HUES6 (cell line): ENCODE measurements at regions not wholly inside any gene's neighbourhood (a gene's known extent, or its start where the extent isn't known, plus 50 kb on each side); places are given as distances from the start of the nearest gene placed in this dataset.
A peak's percentile ranks its signal among the peaks of the same experiment; 100 is the strongest.

Experiments
- H3K27ac ChIP-seq: 2 replicates; pipeline ENCODE4 v1.7.0; 2013; ENCODE audit warnings: low read depth, mild to moderate bottlenecking, low read length, inconsistent platforms
- H3K27me3 ChIP-seq: 2 replicates; pipeline ENCODE4 v1.6.1; 2013; ENCODE audit warnings: low read length; ENCODE audit not compliant: control insufficient read depth, insufficient read depth
- H3K36me3 ChIP-seq: 2 replicates; pipeline ENCODE4 v1.6.1; 2013; ENCODE audit warnings: low read length; ENCODE audit not compliant: control insufficient read depth, insufficient read depth
- H3K4me1 ChIP-seq: 2 replicates; pipeline ENCODE4 v1.6.1; 2013; ENCODE audit warnings: low read length; ENCODE audit not compliant: control insufficient read depth, insufficient read depth
- H3K4me3 ChIP-seq: 2 replicates; pipeline ENCODE4 v1.5.1; 2013; ENCODE audit warnings: low read depth, low read length
- H3K9ac ChIP-seq: one replicate; pipeline ENCODE4 v1.6.1; 2013; ENCODE audit warnings: mild to moderate bottlenecking, low read length
- H3K9me3 ChIP-seq: 2 replicates; pipeline ENCODE4 v1.6.1; 2013; ENCODE audit warnings: low read depth, low read length; ENCODE audit not compliant: control insufficient read depth, insufficient read depth

DNA sequence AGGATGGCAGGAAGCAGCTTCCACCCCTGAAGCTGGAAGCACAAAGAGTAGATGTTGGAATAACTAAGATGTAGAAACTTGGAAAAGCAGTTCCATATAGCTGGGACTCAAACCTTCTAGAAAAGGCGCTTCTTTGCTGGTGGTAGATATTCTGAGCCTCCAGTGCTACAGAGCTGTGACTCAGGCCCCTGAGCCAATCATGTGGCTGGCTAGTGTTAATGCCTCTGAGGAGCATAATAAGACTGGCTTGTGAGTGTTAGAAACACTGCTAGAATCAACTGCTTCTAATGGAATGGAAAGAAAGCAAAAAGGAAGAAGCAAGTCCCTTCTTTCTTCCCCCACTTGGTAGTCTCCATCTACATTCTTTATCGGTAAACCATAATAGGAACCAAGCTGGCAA is 234.2 kb upstream of the DMAC1 start:
- no peaks in the 10 kb centered on the region for H3K4me1 ChIP-seq
- H3K27me3 ChIP-seq, result no peaks in the 10 kb centered on the region
- H3K9me3 ChIP-seq, result peaks cover 29% of the 10 kb centered on the region
- no peak overlapping the region for H3K4me3 ChIP-seq
- no peaks in the 10 kb centered on the region for H3K36me3 ChIP-seq
- H3K27ac ChIP-seq, result no peak overlapping the region
- H3K9ac ChIP-seq, result no peak overlapping the region

DNA sequence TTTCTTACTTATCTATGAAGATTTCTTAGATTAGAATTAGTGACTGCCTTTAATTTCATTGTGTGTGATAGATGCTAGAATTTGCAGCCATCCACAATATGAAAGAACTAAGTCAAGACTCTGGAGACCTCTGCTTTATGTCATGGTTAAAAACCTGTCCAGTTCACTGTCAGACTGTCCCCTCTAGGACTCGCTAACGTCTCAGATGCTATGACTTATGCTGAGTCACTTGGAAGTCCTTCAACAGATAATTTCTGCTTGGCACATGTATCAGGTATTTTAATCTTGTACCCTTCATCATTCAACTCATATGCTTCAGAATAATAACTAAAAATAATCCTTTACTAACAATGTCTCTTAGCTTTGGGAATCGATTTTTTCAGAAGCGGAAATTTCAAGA is 230.5 kb upstream of the DMAC1 start:
- no peaks in the 10 kb centered on the region for H3K9me3 ChIP-seq
- no peak overlapping the region for H3K9ac ChIP-seq
- H3K4me1 ChIP-seq, result peaks cover 10% of the 10 kb centered on the region; the same call in 1 of the 2 replicates
- no peak overlapping the region for H3K4me3 ChIP-seq
- no peaks in the 10 kb centered on the region for H3K27me3 ChIP-seq
- H3K36me3 ChIP-seq, result no peaks in the 10 kb centered on the region
- H3K27ac ChIP-seq, result no peak overlapping the region

DNA sequence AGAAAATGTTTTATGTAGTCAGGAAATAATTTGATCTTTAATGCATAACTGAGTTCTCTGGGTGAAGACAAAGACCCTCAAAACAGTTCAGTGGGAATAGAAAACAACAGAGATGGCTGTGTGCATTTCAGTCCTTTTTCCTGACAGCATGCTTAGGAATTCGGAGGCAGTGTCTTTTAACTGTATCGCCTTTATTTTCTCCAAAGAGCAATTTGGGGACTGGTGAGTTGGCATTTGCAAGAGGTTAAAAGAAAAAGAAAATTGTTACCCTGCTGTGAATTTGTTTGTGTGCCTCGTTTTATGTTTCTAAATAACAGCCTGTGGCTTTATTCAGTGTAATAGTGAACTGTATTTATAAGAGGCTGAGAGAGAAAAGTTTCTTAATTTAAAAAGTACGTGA is 227.8 kb upstream of the DMAC1 start:
- Histone ChIP-seq H3K9ac (no peak overlapping the region), H3K4me1 (peaks cover 10% of the 10 kb centered on the region; the same call in 1 of the 2 replicates), H3K9me3 (0 out of 2 replicates have a peak, but pooled peaks cover 2% of the 10 kb centered on the region), H3K4me3 (no peak overlapping the region), H3K27ac (peak overlapping the region; percentile 13; the same call in 1 of the 2 replicates), H3K36me3 (no peaks in the 10 kb centered on the region), H3K27me3 (no peaks in the 10 kb centered on the region)

DNA sequence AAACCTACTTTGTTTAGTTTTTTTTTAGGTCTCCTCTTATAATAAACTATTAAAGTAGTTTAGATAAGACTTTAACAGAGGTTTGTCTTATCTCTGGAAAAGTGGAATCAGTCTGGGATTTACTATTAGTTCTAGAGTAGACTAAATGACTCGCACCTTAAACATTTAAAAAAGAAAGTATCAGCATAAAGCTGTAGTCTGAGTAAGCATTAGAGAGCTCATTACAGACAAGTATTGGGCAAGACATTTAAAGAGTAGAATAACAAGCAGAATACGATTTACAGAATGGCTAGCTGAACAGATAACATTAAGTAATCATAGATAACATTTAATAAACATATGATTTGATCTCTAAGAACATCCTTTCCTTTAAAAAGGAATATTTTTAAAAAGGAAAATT is 226.0 kb upstream of the DMAC1 start:
- no peaks in the 10 kb centered on the region for H3K36me3 ChIP-seq
- H3K9me3 ChIP-seq, result 0 out of 2 replicates have a peak, but pooled peaks cover 3% of the 10 kb centered on the region
- H3K27ac ChIP-seq, result no peak overlapping the region
- H3K27me3 ChIP-seq, result no peaks in the 10 kb centered on the region
- no peak overlapping the region for H3K4me3 ChIP-seq
- no peak overlapping the region for H3K9ac ChIP-seq
- peaks cover 10% of the 10 kb centered on the region; the same call in 1 of the 2 replicates for H3K4me1 ChIP-seq

DNA sequence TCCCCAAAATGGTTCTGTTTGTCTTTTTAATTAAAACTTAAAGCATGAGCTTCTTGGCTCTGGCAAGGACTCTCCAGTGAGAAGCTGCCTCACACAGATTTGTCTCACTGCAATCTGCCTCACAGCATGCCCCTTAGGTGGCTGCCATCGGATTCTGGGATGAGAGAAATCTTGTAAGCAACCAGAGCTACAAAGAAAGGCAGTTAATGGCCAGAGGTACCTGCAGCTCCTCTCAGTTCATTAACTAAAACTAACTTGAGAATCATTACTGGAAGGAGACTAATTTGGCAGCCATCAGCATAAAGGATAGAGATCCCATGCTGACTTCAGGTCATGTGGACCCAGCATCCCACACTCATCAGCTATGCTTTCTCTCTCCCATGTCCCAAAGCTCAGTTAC is 220.6 kb upstream of the DMAC1 start:
- no peaks in the 10 kb centered on the region for H3K27me3 ChIP-seq
- no peaks in the 10 kb centered on the region for H3K36me3 ChIP-seq
- H3K27ac ChIP-seq, result no peak overlapping the region
- H3K9ac ChIP-seq, result no peak overlapping the region
- no peak overlapping the region for H3K4me3 ChIP-seq
- H3K4me1 ChIP-seq, result no peaks in the 10 kb centered on the region
- 0 out of 2 replicates have a peak, but pooled peaks cover 3% of the 10 kb centered on the region for H3K9me3 ChIP-seq

DNA sequence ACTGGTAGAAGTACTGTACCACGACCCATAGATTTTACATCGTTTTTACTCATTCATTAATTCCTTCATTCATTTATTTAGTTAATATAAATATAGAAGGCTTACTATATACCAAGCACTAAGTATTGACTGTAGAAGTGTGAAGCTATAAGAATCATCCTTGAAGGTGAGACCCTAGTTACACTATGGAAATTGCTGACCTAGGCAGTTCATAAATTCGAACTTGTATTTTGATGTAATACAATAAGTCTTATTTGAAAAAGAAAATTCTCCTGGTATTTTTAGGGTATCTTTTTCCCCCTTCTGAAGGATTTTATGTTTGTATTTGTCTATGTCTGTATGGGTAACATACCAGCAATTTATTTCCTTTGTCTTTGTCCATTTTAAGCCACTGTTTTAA is 220.1 kb upstream of the DMAC1 start:
- no peaks in the 10 kb centered on the region for H3K4me1 ChIP-seq
- no peaks in the 10 kb centered on the region for H3K27me3 ChIP-seq
- no peak overlapping the region for H3K4me3 ChIP-seq
- H3K9ac ChIP-seq, result no peak overlapping the region
- H3K36me3 ChIP-seq, result no peaks in the 10 kb centered on the region
- H3K9me3 ChIP-seq, result 0 out of 2 replicates have a peak, but pooled peaks cover 3% of the 10 kb centered on the region
- no peak overlapping the region for H3K27ac ChIP-seq

DNA sequence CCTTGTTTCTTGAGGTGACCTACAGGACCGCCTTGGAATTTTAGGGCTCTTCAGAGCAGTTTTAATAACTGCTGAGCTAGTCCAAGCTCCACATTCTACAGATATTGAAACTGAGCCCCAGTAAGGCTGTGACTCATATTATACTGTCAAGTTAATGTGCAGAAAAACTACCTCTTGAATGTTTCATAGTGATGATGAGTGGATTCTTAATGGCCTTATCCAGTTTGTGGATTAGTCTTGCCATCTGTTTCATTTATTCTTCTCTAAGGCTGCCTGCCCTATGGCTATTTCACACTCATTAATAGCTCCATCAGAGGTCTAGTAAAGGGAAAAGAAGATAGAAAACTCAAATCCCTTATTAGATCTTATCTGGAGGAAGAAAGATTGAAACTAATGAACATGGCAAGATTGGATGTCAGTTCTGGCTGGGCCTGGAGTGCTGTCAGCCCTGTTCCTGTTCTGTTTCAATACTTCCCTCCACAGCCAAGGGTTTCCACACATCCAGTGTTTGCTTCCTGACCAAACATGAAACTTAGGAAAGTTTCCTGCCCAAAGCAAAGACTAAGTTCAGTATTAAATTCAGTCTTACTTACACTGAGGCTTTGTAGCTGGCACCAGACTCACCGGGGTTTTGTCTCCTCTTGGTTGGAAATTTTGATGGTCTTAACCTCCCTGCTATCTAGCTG is 215.6 kb upstream of the DMAC1 start:
- Histone ChIP-seq H3K4me3 (no peak overlapping the region), H3K27ac (no peak overlapping the region; the same call in 1 of the 2 replicates)

DNA sequence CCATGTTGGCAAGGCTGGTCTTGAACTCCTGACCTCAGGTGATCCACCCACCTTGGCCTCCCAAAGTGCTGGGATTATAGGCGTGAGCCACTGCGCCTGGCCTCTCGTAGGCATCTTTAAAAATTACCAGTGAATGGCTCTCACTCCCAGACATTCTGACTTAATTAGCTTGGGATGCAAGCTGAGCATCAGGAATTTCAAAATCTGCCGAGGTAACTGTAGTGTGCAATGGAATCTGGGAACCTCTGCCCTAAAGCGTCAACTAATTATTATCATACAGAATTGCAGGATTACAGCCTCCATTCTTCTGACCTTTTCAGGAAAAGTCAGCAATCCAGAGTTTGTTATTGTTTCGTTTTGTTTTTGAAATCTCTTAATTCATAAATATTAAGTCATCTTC is 213.4 kb upstream of the DMAC1 start:
- Histone ChIP-seq H3K36me3 (no peaks in the 10 kb centered on the region), H3K27ac (no peak overlapping the region), H3K4me3 (no peak overlapping the region), H3K9ac (no peak overlapping the region), H3K27me3 (no peaks in the 10 kb centered on the region), H3K4me1 (no peaks in the 10 kb centered on the region), H3K9me3 (no peaks in the 10 kb centered on the region)

More for the DNA sequence above, 215.6 kb upstream of the DMAC1 start:
- Histone ChIP-seq H3K9me3 (no peaks in the 10 kb centered on the region), H3K4me1 (no peaks in the 10 kb centered on the region), H3K27me3 (no peaks in the 10 kb centered on the region), H3K36me3 (no peaks in the 10 kb centered on the region), H3K9ac (no peak overlapping the region)

DNA sequence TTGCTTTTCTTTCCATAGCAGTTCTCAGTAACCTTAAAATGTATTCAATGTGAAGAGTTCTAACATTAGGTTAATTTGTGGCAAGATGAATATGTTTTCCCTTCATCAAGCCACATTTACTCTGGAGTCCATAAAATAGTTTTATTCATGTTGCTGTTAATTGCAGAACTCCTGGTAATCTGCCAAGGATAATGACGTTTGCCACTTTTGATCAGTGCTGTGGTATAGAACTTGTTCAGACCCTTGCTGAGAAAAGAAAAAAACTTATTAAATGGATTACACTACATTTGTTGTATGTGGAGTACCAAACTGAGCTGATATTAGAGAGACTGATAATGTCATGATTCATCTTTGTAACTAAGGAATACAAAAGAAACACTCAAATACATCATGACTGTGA is 212.4 kb upstream of the DMAC1 start:
- Histone ChIP-seq H3K27me3 (no peaks in the 10 kb centered on the region), H3K9me3 (no peaks in the 10 kb centered on the region), H3K4me3 (no peak overlapping the region), H3K4me1 (no peaks in the 10 kb centered on the region), H3K27ac (no peak overlapping the region), H3K9ac (no peak overlapping the region), H3K36me3 (no peaks in the 10 kb centered on the region)

DNA sequence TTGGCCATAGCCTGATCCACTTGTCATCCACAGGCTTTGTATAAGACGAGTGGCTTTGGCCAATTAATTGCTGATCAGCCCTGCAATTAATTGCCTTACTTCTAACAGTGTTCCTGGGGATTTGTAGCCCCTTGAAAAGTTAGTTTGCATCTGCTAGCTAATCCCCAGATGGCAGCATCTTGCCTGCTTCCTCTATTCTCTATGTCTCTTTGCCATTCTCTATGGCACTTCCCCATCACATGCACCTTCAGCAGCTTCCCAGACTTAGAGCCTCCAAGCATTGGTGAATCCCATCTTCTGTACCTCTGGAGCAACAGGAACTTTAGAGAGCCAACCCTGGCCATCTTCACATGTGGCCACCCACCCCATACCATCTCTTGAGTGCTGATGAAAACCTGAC is 197.0 kb upstream of the DMAC1 start:
- no peaks in the 10 kb centered on the region for H3K27me3 ChIP-seq
- H3K27ac ChIP-seq, result no peak overlapping the region
- no peak overlapping the region for H3K9ac ChIP-seq
- no peaks in the 10 kb centered on the region for H3K36me3 ChIP-seq
- H3K4me3 ChIP-seq, result no peak overlapping the region
- no peaks in the 10 kb centered on the region for H3K4me1 ChIP-seq
- no peaks in the 10 kb centered on the region for H3K9me3 ChIP-seq

DNA sequence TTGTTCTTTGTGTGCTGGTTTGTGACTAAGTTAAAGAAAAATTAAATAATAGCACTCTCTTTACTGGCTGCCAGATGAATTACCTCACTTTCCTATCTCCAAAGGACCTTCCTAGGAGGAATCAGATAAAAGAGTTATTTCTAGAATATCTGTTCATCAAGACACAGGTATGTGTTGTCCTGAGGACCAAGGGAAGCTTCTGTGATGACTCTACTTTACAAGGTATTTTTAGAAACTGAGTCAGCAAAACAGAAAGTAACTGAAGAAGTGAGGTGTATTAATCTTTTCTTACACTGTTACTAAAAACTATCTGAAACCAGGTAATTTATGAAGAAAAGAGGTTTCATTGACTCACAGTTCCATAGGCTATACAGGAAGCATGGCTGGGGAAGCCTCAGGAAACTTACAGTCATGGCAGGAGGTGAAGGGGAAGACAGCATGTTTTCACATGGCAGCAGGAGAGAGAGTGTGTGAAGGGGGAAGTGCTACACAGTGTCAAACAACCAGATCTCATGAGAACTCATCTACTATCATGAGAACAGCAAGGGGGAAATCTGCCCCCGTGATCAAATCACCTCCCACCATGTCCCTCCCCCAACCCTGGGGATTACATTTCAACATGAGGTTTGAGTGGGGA is 189.2 kb upstream of the DMAC1 start:
- Histone ChIP-seq H3K9me3 (no peaks in the 10 kb centered on the region), H3K9ac (no peak overlapping the region), H3K27me3 (no peaks in the 10 kb centered on the region), H3K36me3 (no peaks in the 10 kb centered on the region), H3K4me3 (no peak overlapping the region), H3K27ac (no peak overlapping the region), H3K4me1 (peaks cover 5% of the 10 kb centered on the region; the same call in 1 of the 2 replicates)
